H1 (cell line): ENCODE measurements at regions not wholly inside any gene's neighbourhood (a gene's known extent, or its start where the extent isn't known, plus 50 kb on each side); places are given as distances from the start of the nearest gene placed in this dataset.

Source experiments
- CTCF ChIA-PET: fragments of 300-600 bp; sonication (Branson Sonifier 250); formaldehyde crosslinking; loops from one replicate; lab custom pipeline; 2021; ENCODE audit not compliant: partially characterized antibody; lab: Charles Lee
- POLR2A ChIA-PET: fragments of 300-600 bp; sonication (Branson Sonifier 250); formaldehyde crosslinking; loops from one replicate; lab custom pipeline; 2021; ENCODE audit warnings: inconsistent platforms; ENCODE audit not compliant: partially characterized antibody; lab: Charles Lee
- DNase-seq, 2 experiments: peaks; one replicate each; pipeline versions ENCODE4 v3.0.0 to v3.0.0-alpha.2; 2010 to 2022; ENCODE audit warnings: low spot score in 2 of 2, low read depth in 1 of 2, mixed read lengths in 1 of 2
- FAIRE-seq: peaks from 2 replicates; lab custom pipeline; 2011; peaks lifted over from hg19 to GRCh38; lab: Jason Lieb, UNC
- H2AFZ ChIP-seq: 2 replicates; pipeline ENCODE4 v1.8.1; 2012; ENCODE audit warnings: low read length, inconsistent platforms
- H2AK5ac ChIP-seq: 2 replicates; pipeline ENCODE4 v1.6.1; 2013; ENCODE audit warnings: low read depth, low read length
- H2BK120ac ChIP-seq: replicated peaks from 2 replicates; pipeline ENCODE3; 2013; ENCODE audit warnings: low read depth, low read length, inconsistent platforms
- H2BK12ac ChIP-seq: 2 replicates; pipeline ENCODE4 v1.6.1; 2013; ENCODE audit warnings: low read depth, low read length
- H2BK15ac ChIP-seq: 2 replicates; pipeline ENCODE4 v1.6.1; 2013; ENCODE audit warnings: low read length
- H2BK20ac ChIP-seq: 2 replicates; pipeline ENCODE4 v1.6.1; 2013; ENCODE audit warnings: low read length
- H2BK5ac ChIP-seq: 2 replicates; pipeline ENCODE4 v1.6.1; 2013; ENCODE audit warnings: low read depth, low read length
- H3K14ac ChIP-seq: 2 replicates; pipeline ENCODE4 v1.6.1; 2013; ENCODE audit warnings: inconsistent platforms; ENCODE audit not compliant: insufficient read length
- H3K18ac ChIP-seq: 2 replicates; pipeline ENCODE4 v1.6.1; 2013; ENCODE audit warnings: low read length; ENCODE audit errors: extremely low read depth
- H3K23ac ChIP-seq: 2 replicates; pipeline ENCODE4 v1.6.1; 2013; ENCODE audit warnings: inconsistent platforms; ENCODE audit not compliant: insufficient read length
- H3K23me2 ChIP-seq: 2 replicates; pipeline ENCODE4 v1.6.1; 2013; ENCODE audit warnings: low read depth, low read length
- H3K27ac ChIP-seq: 2 replicates; pipeline ENCODE4 v1.6.1; 2011; ENCODE audit warnings: low read depth, low read length, inconsistent platforms
- H3K27me3 ChIP-seq, 4 experiments: replicated peaks in 1 of 4; 1 replicate in 1 of 4; 2 replicates in 3 of 4; pipeline versions ENCODE4 v1.6.1 to v1.8.1; 2011 to 2013; ENCODE audit warnings: low read length in 3 of 4, mild to moderate bottlenecking in 3 of 4, inconsistent platforms in 2 of 4, mixed read lengths in 2 of 4, moderate library complexity in 1 of 4; ENCODE audit not compliant: control insufficient read depth in 3 of 4, insufficient read depth in 3 of 4; ENCODE audit errors: extremely low read depth in 1 of 4
- H3K36me3 ChIP-seq, 4 experiments: 2 replicates each; pipeline versions ENCODE4 v1.6.1 to v1.8.1; 2011 to 2013; ENCODE audit warnings: mild to moderate bottlenecking in 4 of 4, low read length in 3 of 4, moderate library complexity in 2 of 4, control low read depth in 1 of 4, inconsistent platforms in 1 of 4; ENCODE audit not compliant: insufficient read depth in 4 of 4, control insufficient read depth in 2 of 4
- H3K4ac ChIP-seq: replicated peaks from 2 replicates; pipeline ENCODE3; 2013; ENCODE audit warnings: low read length, low read depth, mixed read lengths, inconsistent platforms; ENCODE audit not compliant: insufficient read length
- H3K4me1 ChIP-seq, 4 experiments: replicated peaks in 1 of 4; 1 replicate in 1 of 4; 2 replicates in 3 of 4; pipeline versions ENCODE4 v1.6.1 to v1.8.1; 2011 to 2013; ENCODE audit warnings: low read length in 3 of 4, inconsistent platforms in 2 of 4, mixed read lengths in 1 of 4; ENCODE audit not compliant: insufficient read depth in 4 of 4, control insufficient read depth in 3 of 4
- H3K4me2 ChIP-seq, 2 experiments: 2 replicates each; pipeline versions ENCODE4 v1.6.1 to v1.8.1; 2011 to 2013; ENCODE audit warnings: low read depth in 2 of 2, low read length in 2 of 2, control low read depth in 1 of 2, inconsistent platforms in 1 of 2, mild to moderate bottlenecking in 1 of 2; ENCODE audit not compliant: insufficient read depth in 1 of 2
- H3K4me3 ChIP-seq, 4 experiments: fragments of 200-600, 300-600 bp in 1 of 4; sonication (generic), shearing (Covaris generic), sonication (Bioruptor Twin) in 1 of 4; 2 replicates each; pipeline versions ENCODE4 v1.5.1 to v1.8.1; 2011 to 2016; ENCODE audit warnings: low read length in 4 of 4, low read depth in 3 of 4, control low read depth in 2 of 4, inconsistent platforms in 2 of 4, mild to moderate bottlenecking in 2 of 4, mixed read lengths in 1 of 4, moderate library complexity in 1 of 4; ENCODE audit not compliant: insufficient read depth in 2 of 4; ENCODE audit errors: extremely low read depth in 1 of 4
- H3K56ac ChIP-seq: replicated peaks from 2 replicates; pipeline ENCODE3; 2013; ENCODE audit warnings: low read depth, mild to moderate bottlenecking, mixed read lengths, low read length, inconsistent platforms; ENCODE audit not compliant: insufficient read length
- H3K79me1 ChIP-seq: 2 replicates; pipeline ENCODE4 v1.6.1; 2013; ENCODE audit warnings: low read depth, low read length, control low read depth
- H3K79me2 ChIP-seq, 2 experiments: 2 replicates each; pipeline versions ENCODE4 v1.6.1 to v1.8.1; 2012 to 2013; ENCODE audit warnings: low read length in 2 of 2, mild to moderate bottlenecking in 2 of 2, inconsistent platforms in 1 of 2; ENCODE audit not compliant: insufficient read depth in 2 of 2, control insufficient read depth in 1 of 2
- H3K9ac ChIP-seq, 4 experiments: replicated peaks in 1 of 4; 1 replicate in 1 of 4; 2 replicates in 3 of 4; pipeline versions ENCODE4 v1.6.1 to v1.8.1; 2011 to 2013; ENCODE audit warnings: low read depth in 3 of 4, low read length in 3 of 4, control low read depth in 2 of 4, mild to moderate bottlenecking in 2 of 4, moderate library complexity in 2 of 4, inconsistent platforms in 1 of 4; ENCODE audit errors: extremely low read depth in 1 of 4
- H3K9me3 ChIP-seq, 2 experiments: 2 replicates each; pipeline versions ENCODE4 v1.6.1 to v1.8.1; 2012 to 2013; ENCODE audit warnings: mild to moderate bottlenecking in 2 of 2, moderate library complexity in 2 of 2, control low read depth in 1 of 2, inconsistent platforms in 1 of 2, low read depth in 1 of 2, low read length in 1 of 2, mixed read lengths in 1 of 2; ENCODE audit not compliant: insufficient read depth in 2 of 2
- H4K20me1 ChIP-seq, 2 experiments: replicated peaks in 1 of 2; 2 replicates each; pipeline versions ENCODE3 to v1.8.1; 2011 to 2013; ENCODE audit warnings: inconsistent platforms in 2 of 2, low read length in 2 of 2, mild to moderate bottlenecking in 1 of 2; ENCODE audit not compliant: insufficient read depth in 2 of 2, control insufficient read depth in 1 of 2
- H4K5ac ChIP-seq: 2 replicates; pipeline ENCODE4 v1.6.1; 2013; ENCODE audit warnings: low read length, low read depth, mixed read lengths, inconsistent platforms; ENCODE audit not compliant: insufficient read length
- H4K8ac ChIP-seq: 2 replicates; pipeline ENCODE4 v1.8.0; 2013; ENCODE audit warnings: mild to moderate bottlenecking, moderate library complexity, low read length, inconsistent platforms; ENCODE audit not compliant: insufficient read depth; ENCODE audit errors: extremely low read depth
- H4K91ac ChIP-seq: replicated peaks from 2 replicates; pipeline ENCODE3; 2013; ENCODE audit warnings: low read length, mixed read lengths, inconsistent platforms; ENCODE audit not compliant: insufficient read length
- BCL11A ChIP-seq, 2 experiments: IDR thresholded peaks; one replicate each; pipeline ENCODE4 v1.6.1; 2011; ENCODE audit warnings: low read depth in 2 of 2, low read length in 2 of 2, mild to moderate bottlenecking in 2 of 2
- WGBS, 2 experiments: shearing (Covaris generic) in 1 of 2; methylation state at CpG; one replicate each; pipeline versions ENCODE4 v1.1.6 to v1.1.7; 2013 to 2015; ENCODE audit warnings: low lambda C conversion rate in 2 of 2, mixed read lengths in 2 of 2, inconsistent platforms in 1 of 2, low coverage in 1 of 2, missing lambda C conversion rate in 1 of 2; ENCODE audit not compliant: insufficient replicate concordance in 2 of 2, insufficient coverage in 1 of 2, insufficient read length in 1 of 2; ENCODE audit errors: extremely low coverage in 1 of 2, missing lambda C conversion rate in 1 of 2; 5-methylcytosine and 5-hydroxymethylcytosine counted together

GRCh38 chr16:54724346-54724925, 206.2 kb upstream of the IRX5 start:
- CTCF ChIA-PET: interaction anchor here (1.1 kb wide), 1 partner anchor 11 kb away, joined by 3 read pairs; no protein-coding TSS in a partner anchor
- no peaks in the 10 kb centered on the region for H3K36me3 ChIP-seq
- H3K23me2 ChIP-seq: no peaks in the 10 kb centered on the region
- no peaks in the 10 kb centered on the region for H3K9me3 ChIP-seq
- H3K18ac ChIP-seq: no peak overlapping the region
- no peaks in the 10 kb centered on the region for H3K79me1 ChIP-seq
- H3K79me2 ChIP-seq: no peaks in the 10 kb centered on the region
- H3K23ac ChIP-seq: no peak overlapping the region
- H3K4me1 ChIP-seq: no peaks in the 10 kb centered on the region
- POLR2A ChIA-PET: no interaction called here
- no peak for DNase-seq
- H3K14ac ChIP-seq: no peak overlapping the region
- H3K4ac ChIP-seq: no peak overlapping the region
- 86% methylated on average over 3 of the region's 3 CpGs; no CpG with 5 or more reads in 1 of the 2 experiments for WGBS, 2 experiments
- H3K56ac ChIP-seq: no peak overlapping the region
- H3K9ac ChIP-seq: no peak overlapping the region
- no peak overlapping the region for H2BK120ac ChIP-seq
- no peak overlapping the region for H3K27ac ChIP-seq
- H4K20me1 ChIP-seq: no peaks in the 10 kb centered on the region
- H2AFZ ChIP-seq: no peak overlapping the region
- no peak overlapping the region for H4K5ac ChIP-seq
- H2AK5ac ChIP-seq: no peak overlapping the region
- H3K27me3 ChIP-seq: no peaks in the 10 kb centered on the region
- FAIRE-seq: no peak
- no peak overlapping the region for H4K91ac ChIP-seq
- H3K4me3 ChIP-seq: no peak overlapping the region
- no peak overlapping the region for H2BK5ac ChIP-seq
- H3K4me2 ChIP-seq: no peak overlapping the region
- no peak overlapping the region for H4K8ac ChIP-seq
- H2BK15ac ChIP-seq: no peak overlapping the region
- H2BK20ac ChIP-seq: no peak overlapping the region
- H2BK12ac ChIP-seq: no peak overlapping the region
- no peak for TF ChIP-seq BCL11A (IDR thresholded peaks at IDR 0.05; ENCODE audit: low read depth in 2 of 2, low read length in 2 of 2)
